GM19351 (cell line): ENCODE measurements at regions not wholly inside any gene's neighbourhood (a gene's known extent, or its start where the extent isn't known, plus 50 kb on each side); places are given as distances from the start of the nearest gene placed in this dataset.
"Not testable (repeated sequence)": the region's sequence is repeated elsewhere in the genome, so short reads cannot be mapped to it uniquely, and the experiment has no call there.

Experiments
- ATAC-seq: cut with Tn5 transposase; IDR thresholded peaks from one replicate; pipeline ENCODE4 v1.9.1; 2021; ENCODE audit warnings: mild to moderate bottlenecking, moderate library complexity; ENCODE audit not compliant: unreplicated experiment

DNA sequence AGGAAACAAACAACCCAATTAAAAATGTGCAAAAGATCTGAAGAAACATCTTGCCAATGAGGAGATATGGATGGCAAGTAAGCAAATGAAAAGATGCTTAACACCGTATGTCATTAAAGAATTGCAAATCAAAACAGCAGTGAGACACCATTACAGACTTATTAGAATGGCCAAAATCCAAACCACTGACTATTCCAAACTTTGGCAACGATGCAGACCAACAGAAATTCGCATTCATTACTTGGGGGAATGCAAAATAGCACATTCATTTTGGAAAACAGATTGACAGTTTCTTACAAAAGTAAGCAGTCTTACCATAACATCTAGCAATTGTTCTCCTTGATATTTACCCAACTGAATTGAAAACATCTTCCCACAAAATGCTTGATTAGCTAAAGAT, 1118.7 kb downstream of the SUCLG1 start:
- no peak for ATAC-seq

DNA sequence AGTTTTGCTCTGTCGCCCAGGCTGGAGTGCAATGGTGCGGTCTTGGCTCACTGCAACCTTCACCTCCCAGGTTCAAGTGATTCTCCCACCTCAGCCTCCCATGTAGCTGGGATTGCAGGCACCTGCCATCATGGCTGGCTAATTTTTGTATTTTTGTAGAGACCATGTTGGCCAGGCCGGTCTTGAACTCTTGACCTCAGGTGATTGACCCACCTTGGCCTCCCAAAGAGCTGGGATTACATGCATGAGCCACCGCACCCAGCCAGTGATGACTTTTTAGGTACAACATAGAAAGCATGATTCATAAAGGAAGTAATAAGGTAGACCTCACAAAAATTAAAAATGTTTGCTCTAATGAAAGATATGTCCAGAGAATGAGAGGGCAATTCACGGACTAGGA, 1119.1 kb downstream of the SUCLG1 start:
- not testable (repeated sequence) for ATAC-seq

DNA sequence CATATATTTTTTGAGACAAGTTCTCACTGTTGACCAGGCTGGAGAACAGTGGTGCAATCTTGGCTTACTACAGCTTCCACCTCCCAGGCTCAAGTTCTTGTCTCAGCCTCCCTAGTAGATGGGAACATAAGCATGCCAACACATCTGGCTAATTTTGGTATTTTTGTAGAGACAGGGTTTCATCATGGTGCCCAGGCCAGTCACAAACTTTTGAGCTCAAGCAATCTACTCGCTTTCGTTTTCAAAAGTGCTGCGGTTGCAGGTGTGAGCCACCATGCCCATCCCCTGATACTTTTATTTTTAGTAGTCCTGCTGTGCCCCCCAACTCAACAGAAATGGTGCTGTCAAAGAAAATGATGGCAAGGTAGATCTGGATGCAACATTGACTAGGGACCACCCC, 1127.3 kb downstream of the SUCLG1 start:
- no peak for ATAC-seq

DNA sequence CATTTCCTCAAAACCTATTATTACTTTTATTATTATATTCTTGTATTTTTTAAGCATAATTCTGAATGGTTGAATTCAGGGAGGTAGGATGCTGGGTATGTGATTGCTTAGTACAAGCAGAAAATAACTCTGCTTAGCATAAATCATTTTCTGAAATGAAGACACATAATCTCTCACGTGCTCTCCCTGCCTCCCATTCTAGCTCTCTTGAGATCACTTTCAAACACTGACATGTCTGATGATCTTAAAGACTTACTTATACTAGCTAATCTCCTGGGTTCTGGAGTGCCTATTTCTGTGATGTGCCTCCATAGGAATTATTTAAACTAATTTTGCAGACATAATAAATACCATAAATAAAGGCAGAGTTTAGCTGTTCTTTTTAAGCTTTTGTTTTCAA, 1136.0 kb downstream of the SUCLG1 start:
- ATAC-seq = no peak

DNA sequence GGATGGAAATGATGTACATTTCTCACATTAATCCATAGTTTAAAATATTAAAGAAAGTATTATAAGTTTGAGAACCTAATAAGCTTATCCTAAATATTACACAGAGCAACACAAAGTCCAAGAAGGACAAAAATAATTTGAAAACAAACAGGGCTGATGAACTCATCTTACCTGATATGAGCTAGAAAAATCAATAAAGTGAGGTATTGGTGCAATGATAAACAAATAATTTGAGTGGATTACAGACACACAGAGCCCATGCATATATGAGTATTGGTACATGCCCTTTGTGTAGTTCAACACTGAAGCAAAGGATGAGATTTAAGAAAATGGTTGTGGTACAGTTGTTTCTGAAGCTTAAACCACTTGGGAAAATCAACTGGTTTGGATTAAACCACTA, 1139.0 kb downstream of the SUCLG1 start:
- ATAC-seq = no peak

DNA sequence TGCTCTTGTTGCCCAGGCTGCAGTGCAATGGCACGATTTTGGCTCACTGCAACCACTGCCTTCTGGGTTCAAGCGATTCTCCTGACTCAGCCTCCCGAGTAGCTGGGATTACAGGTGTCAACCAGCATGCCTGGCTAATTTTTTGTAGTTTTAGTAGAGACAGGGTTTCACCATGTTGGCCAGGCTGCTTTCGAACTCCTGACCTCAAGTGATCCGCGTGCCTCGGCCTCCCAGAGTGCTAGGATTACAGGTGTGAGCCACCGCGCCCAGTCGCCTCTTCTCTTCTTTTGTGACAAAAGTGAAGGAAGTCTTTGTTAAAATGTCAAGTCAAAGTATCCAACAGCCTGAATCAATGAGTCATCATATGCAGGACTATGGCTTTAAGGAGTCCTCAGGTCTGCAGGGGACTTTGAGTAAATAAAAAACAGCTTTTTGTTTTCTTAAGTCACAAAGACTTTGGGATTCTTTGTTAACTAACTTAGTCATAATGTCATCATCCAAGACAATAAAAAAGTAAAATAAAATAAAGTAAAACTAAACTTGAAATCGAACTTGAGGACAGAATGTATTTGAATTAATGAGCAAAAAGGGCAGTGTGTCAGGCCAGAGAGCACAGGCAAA, 1153.2 kb downstream of the SUCLG1 start:
- no peak for ATAC-seq

DNA sequence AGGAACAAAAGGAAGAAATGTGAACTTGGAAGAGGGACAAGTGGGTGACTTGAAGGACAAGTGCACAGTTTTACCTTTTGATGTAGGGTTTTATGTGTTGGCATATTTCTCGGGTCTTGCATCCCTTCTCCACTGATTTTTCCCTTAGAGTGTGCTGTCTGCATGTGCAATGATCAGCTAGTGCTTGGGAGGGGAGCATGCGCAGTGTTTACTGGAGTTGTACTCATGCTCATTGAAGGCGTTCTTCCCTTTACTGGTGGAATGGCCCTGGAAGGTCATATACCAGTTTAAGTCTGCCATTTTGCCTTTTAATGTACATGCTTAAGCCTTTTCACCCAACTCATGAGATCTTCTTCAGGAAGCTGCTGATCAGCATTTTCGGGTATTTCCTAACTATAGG, 1168.0 kb downstream of the SUCLG1 start:
- no peak for ATAC-seq

DNA sequence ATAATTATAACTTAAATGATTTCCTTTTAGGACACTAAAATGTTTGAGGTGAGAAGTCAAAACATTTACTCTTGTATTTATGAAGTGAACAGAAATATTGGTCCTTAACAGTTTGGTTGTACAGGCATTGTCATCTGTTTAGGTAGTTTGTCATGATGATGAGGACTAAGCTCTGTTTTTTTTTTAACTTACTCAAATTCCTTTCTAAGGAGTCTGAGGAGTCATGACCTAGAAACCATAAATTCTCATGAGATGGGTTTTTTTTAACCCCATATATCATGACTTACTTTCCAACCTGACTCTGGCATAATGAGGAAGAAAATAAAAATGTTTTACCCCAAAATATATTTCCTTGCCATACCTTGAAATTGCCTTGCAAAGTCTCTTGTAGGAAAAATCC, 1176.2 kb downstream of the SUCLG1 start:
- ATAC-seq = no peak

DNA sequence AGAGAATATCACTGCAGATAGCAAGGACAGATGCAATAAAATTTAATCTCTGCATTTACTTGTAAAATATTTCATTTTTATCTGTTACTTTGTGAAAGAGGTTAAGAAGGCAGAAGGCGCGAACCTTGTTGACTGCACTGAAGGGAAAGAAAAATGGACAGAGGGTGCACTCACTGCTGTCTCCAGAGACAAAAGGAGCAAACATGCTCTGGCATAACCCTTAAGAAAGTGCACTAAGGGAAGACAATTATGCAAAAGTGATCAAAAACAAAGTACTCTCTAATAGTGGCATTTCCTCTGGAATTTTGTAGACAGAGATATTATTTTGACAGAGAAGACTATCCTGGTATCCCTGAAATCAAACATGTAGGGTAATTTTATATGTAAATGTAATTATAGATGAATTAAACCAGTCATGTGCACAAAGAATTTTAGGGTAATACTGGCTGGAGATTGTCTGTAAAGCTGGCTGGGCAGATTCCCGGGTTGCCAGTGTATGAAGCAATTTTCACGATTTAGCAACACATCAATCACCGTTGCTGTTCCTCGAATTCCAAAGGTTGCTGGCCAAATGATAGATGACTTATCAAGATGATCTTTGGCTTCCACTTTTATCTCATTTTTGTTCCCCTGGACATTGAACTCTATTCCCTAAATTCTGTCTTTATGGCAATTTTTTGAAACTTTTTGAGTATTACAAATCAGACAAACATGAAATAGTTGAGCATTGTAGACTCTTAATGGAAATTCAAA, 1176.9 kb downstream of the SUCLG1 start:
- ATAC-seq = no peak

DNA sequence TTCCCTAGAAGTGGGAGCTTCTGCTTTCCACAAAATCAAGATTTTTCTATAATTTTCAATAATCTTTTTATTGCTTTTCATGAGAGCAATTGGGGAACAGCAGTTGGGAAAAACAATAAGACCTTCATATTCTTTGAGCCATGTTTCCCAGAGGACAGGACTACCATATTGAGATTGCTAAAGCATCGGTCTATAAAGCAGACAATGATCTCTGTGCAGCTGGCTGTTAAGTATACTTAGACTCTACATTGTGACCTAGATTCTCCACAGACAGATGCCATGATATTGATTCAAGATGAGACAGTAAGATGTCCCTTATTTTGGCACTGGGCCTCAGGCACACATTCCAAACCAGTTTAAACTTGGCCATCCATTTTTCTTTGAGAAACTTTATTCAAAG, 1178.7 kb downstream of the SUCLG1 start:
- ATAC-seq = no peak

DNA sequence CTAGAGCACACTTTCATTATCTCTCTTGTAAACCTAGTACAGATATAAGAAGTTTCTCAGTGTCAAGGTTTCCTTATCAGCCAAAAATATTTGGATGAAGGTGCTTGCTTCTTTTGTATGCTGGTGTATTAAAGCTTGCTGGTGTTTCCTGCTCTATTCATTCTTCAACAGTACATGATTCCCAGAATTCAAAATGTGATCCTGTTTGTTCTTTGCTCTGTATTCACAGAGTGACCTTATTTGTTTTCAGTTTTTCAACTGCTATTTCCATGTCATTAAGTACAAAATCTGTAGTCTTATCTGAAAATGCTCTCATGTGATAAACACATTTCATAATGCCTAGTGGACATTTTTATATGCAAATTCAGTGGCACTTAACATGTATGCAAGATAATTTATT, 1185.8 kb downstream of the SUCLG1 start:
- ATAC-seq = no peak

DNA sequence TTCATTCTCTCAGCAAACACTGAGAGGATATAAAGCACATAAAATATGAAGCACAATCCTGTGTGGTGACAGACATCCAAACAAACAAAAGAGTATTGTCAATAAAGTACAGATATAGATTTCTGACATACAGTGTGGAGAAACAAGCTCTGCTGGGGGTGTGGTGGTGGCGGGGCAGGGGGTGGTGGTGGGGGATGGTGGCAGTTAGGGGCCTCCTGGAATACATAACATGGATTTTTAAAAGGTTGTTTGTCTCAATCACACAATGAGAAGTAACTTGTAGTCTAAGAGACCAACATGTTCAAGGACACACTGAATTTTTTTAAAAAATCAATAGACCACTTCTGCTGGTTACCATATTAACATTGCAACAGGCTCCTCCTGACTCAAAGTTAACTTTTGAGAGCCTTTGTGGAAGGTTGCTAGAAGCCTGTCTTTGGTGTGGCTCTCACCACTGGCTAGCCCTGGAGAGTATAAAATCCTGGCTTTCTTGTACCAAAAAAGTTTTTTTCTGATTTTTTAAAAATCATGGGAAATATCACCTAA, 1197.4 kb downstream of the SUCLG1 start:
- no peak for ATAC-seq

DNA sequence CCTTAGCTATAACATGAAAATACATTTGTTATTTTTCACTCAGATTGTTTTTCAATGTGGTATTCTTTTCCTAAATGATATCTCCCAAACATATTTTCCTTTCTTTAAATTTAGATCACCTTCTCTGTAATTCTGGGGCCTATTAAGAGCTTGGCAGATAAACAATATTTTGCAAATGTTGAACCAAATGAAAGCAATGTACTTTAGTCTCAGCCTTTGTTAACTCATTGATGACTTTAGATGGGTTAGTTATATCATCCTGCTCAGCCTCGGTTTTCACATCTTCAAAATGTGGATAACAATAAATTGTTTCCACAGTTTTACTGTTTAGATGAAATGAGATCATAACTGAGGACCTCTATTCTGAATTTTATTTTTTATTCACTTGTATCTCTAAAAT, 1205.2 kb downstream of the SUCLG1 start:
- no peak for ATAC-seq

DNA sequence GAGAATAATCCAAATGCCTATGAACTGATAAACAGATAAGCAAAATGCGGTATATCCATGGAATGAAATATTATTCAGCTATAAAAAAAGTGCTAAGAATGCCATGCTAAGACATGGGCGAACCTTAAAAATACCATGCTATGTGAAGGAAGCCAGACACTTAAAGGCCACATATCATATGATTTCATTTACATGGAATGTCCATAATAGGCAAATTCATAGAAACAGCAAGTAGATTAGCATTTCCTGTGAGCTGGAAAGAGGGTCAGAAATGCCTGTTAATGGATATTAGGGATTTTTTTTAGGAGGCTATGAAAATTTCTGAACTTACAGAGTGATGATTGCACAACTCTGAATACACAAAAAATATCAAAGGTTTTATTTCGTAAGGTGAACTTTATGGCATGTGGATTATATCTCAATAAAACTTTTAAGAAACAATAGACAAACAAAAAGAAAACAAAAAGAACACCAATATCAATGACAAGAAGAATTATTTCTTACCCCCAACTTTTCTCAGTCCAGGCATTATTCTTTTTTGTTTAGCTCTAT, 1207.7 kb downstream of the SUCLG1 start:
- ATAC-seq = no peak

DNA sequence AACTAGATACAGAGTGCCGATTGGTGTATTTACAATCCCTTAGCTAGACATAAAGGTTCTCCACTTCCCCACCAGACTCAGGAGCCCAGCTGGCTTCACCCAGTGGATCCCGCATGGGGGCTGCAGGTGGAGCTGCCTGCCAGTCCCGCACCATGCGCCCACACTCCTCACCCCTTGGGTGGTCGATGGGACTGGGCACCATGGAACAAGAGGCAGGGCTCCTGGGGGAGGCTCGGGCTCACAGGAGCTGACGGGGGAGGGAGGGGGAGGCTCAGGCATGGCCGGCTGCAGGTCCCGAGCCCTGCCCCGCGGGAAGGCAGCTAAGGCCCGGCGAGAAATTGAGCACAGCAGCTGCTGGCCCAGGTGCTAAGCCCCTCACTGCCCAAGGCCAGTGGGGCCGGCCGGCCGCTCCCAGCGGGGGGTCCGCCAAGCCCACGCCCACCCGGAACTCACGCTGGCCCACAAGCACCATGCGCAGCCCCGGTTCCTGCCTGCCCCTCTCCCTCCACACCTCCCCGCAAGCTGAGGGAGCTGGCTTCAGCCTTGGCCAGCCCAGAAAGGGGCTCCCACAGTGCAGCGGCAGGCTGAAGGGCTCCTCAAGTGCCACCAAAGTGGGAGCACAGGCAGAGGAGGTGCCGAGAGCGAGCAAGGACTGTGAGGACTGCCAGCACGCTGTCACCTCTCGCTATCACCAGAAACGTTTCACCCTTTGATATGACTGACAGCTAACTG, 1213.1 kb downstream of the SUCLG1 start:
- not testable (repeated sequence) for ATAC-seq

DNA sequence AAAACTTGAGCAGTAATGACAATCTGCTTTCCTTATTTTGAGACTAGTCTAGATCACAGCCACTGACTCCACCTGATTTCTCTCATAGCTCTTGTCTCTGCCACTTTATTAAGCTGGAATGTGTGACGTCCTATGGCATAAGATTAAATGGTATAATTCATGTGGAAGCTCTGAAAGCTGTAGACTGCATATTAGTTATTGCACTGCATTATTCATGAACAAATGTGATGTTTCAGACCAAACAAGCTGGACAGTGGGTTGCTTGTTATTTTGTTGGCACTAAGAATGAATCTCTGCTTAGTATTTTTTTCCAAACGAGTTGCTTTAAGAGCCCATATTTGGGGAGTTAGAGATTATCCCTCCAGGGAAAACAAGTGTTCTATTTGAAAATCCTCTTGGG, 1218.5 kb downstream of the SUCLG1 start:
- ATAC-seq = no peak

DNA sequence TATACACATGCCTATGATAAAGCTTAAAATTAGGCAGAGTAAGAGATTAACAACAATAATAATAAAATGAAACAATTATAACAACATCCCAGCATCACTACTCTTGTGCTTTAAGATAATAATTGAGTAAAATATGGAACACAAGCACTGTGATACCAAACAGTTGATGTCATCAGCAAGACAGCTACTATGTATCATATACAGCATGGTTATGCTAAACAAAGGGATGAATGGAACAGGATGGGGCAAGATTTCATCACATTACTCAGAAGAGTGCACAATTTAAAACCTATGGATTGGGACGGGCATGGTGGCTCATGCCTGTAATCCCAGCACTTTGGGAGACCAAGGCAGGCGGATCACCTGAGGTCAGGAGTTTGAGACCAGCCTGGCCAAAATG, 1221.0 kb downstream of the SUCLG1 start:
- no peak for ATAC-seq

DNA sequence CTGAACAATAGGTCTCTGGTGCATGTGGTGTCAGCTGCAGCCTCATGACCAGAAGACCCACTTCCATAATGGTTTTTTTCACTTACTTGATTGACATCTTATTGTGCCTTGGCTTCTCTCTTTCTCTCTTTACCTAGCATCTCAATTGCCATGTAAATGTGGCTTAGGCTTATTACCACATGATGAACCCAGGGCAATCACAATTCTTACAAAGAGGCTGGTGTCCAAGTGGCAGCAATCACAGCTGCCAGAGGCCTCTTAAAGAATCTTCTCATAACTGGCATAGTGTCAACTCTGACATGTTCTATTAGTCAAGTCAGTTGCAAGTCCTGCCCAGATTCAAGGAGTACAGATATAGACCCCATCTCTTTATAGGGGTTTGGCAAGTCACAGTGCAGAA, 1224.8 kb downstream of the SUCLG1 start:
- ATAC-seq = no peak

DNA sequence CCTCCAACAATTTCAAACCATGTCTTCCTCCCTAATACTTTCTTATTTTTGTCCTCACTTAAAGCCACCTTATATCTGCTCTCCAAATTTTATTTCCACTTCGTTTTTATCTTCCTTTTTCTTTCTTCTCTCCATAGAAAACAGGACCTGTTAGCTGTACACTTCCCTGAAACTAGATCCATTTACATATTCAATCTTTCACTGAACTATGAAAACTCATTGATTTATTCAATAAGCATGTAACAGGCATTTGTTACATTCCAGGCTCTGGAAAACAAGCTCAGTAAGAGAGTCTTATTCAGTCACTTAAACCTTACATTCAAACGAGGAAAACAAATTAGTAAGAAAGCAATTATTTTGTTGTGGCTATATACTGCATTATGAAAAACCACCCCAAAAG, 1225.3 kb downstream of the SUCLG1 start:
- ATAC-seq = no peak

DNA sequence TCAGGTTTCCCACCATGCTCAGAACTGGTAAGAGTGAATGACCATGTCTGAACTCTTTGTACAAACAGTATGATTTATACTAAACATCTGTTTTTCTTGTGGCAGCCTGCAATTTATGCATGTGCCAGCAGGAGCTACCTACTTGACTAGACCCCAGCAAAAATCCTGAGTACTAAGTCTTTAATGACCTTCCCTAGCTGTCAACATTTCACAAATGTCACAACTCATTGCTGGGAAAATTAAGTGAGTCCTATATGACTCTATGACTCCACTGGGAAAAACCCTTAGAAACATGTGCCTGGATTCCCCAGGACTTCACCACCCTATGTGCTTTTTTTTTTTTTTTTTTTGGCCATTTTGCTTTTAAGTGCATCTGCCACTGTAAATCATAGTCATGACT, 1225.8 kb downstream of the SUCLG1 start:
- no peak for ATAC-seq

DNA sequence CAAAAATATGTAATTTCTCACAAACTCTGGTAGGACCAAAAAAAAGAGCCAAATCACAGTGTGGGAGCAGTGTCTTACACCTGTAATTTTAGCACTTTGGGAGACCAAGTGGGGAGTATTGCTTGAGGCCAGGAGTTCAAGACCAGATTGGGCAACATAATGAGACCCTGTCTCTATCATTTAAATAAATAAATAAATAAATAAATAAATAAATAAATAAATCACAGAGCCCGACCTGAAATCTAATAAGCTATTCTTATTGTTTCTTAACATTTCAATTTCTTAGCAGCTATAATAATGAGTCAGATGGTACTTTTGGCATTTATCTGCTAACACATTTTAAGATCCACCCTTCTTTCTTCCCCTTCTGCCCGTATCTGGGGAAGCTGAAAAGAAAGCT, 1229.6 kb downstream of the SUCLG1 start:
- no peak for ATAC-seq
